OCI-LY1 (cell line): ENCODE measurements at regions not wholly inside any gene's neighbourhood (a gene's known extent, or its start where the extent isn't known, plus 50 kb on each side); places are given as distances from the start of the nearest gene placed in this dataset.

Experiments
- H2AFZ ChIP-seq: fragments of 200-600 bp; sonication (generic), shearing (Covaris generic); 2 replicates; pipeline ENCODE4 v1.6.0; 2014; ENCODE audit warnings: antibody characterized with exemption, mild to moderate bottlenecking, low read length
- H3F3A ChIP-seq: fragments of 200-600 bp; sonication (generic), shearing (Covaris generic); 2 replicates; pipeline ENCODE4 v1.6.0; 2014; ENCODE audit warnings: mild to moderate bottlenecking, antibody characterized with exemption, low read length, moderate library complexity; ENCODE audit not compliant: insufficient read depth
- H3K27ac ChIP-seq: fragments of 200-600 bp; sonication (generic); 2 replicates; pipeline ENCODE4 v1.5.1; 2014; ENCODE audit warnings: low read length, mixed run types, mild to moderate bottlenecking, low read depth; ENCODE audit not compliant: poor library complexity, severe bottlenecking
- H3K27me3 ChIP-seq: fragments of 200-600 bp; sonication (generic); 2 replicates; pipeline ENCODE4 v1.6.0; 2014; ENCODE audit warnings: antibody characterized with exemption, mild to moderate bottlenecking, low read length, moderate library complexity; ENCODE audit not compliant: insufficient read depth
- H3K36me3 ChIP-seq: fragments of 200-600 bp; sonication (generic); 2 replicates; pipeline ENCODE4 v1.6.1; 2014; ENCODE audit warnings: mild to moderate bottlenecking, antibody characterized with exemption, low read length, moderate library complexity, mixed read lengths; ENCODE audit not compliant: insufficient read depth
- H3K4me1 ChIP-seq: fragments of 200-600 bp; sonication (generic); 2 replicates; pipeline ENCODE4 v1.5.1; 2014; ENCODE audit warnings: mild to moderate bottlenecking, low read length, moderate library complexity; ENCODE audit not compliant: insufficient read depth, severe bottlenecking
- H3K4me2 ChIP-seq: fragments of 200-600 bp; sonication (generic), shearing (Covaris generic); 2 replicates; pipeline ENCODE4 v1.6.1; 2014; ENCODE audit warnings: low read length
- H3K4me3 ChIP-seq: fragments of 200-600 bp; sonication (generic); 2 replicates; pipeline ENCODE4 v1.5.1; 2014; ENCODE audit warnings: low read length, low read depth, mild to moderate bottlenecking, mixed read lengths; ENCODE audit not compliant: poor library complexity, severe bottlenecking
- H3K79me2 ChIP-seq: fragments of 200-600 bp; shearing (Covaris generic); 2 replicates; pipeline ENCODE4 v1.6.1; 2016; ENCODE audit warnings: mixed run types, low read length, mixed read lengths; ENCODE audit not compliant: insufficient read depth
- H3K9ac ChIP-seq: fragments of 200-600 bp; sonication (generic), shearing (Covaris generic); 2 replicates; pipeline ENCODE4 v1.6.1; 2014; ENCODE audit warnings: mild to moderate bottlenecking, low read length, mixed read lengths
- H3K9me2 ChIP-seq: fragments of 200-600 bp; sonication (generic), shearing (Covaris generic); 2 replicates; pipeline ENCODE4 v1.6.1; 2014; ENCODE audit warnings: low read depth, mild to moderate bottlenecking, low read length, mixed read lengths
- H3K9me3 ChIP-seq: fragments of 200-600 bp; shearing (Covaris generic); 2 replicates; pipeline ENCODE4 v1.6.1; 2014; ENCODE audit warnings: low read length, mixed read lengths
- H4K20me1 ChIP-seq: fragments of 200-600 bp; sonication (generic), shearing (Covaris generic); 2 replicates; pipeline ENCODE4 v1.6.0; 2016; ENCODE audit warnings: mild to moderate bottlenecking, low read length; ENCODE audit not compliant: insufficient read depth
- EZH2 ChIP-seq: fragments of 200-600 bp; sonication (generic), shearing (Covaris generic); IDR thresholded peaks from 2 replicates; pipeline ENCODE4 v1.8.0; 2017; ENCODE audit warnings: borderline replicate concordance, mixed run types, mild to moderate bottlenecking, antibody characterized with exemption, low read length, moderate library complexity, mixed read lengths
- TF ChIP-seq, protein P1 (sequence below): fragments of 200-600 bp; sonication (generic), shearing (Covaris generic); IDR thresholded peaks from 2 replicates; pipeline ENCODE4 v1.5.1; 2017; ENCODE audit warnings: mild to moderate bottlenecking, antibody characterized with exemption, low read length, moderate library complexity, mixed read lengths

DNA sequence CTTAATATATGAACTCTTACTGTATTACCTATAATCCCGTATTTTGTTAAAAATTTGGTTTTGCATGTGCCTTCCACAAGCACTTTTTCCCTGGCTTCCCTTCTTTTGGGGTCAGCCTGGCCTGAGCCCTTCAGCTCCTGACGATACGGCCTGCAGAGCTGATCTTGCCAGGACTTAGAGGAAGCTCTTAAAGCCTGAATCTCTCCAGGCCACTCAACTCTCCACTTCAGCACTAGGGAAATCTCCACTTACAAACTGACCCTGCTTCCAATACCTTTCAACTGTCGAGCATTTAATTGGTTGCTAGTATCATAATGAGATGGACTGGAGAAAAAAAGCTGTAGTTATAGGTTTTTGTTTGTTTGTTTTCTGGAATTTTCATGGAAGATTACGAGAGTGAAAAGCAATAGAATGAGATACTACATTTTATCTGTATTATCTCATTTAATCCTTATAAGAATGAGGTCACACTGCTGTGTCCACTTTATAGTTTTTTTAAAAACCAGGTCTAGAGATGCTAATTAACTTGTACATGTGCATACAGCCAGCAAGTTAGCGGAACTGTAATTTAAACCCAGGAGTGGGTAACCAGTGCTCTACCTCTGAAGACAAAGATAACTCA is 54.8 kb downstream of the ZBTB38 start:
- H2AFZ ChIP-seq = no peak overlapping the region
- H3K4me1 ChIP-seq = peaks cover 22% of the 10 kb centered on the region
- H3K9me2 ChIP-seq = no peaks in the 10 kb centered on the region
- H3K79me2 ChIP-seq = no peaks in the 10 kb centered on the region
- H3K9ac ChIP-seq = no peak overlapping the region
- H4K20me1 ChIP-seq = no peaks in the 10 kb centered on the region
- no peak overlapping the region for H3K27ac ChIP-seq
- H3K9me3 ChIP-seq = 0 out of 2 replicates have a peak, but pooled peaks cover 3% of the 10 kb centered on the region
- no peak for TF ChIP-seq EZH2
- TF ChIP-seq, protein P1, sequence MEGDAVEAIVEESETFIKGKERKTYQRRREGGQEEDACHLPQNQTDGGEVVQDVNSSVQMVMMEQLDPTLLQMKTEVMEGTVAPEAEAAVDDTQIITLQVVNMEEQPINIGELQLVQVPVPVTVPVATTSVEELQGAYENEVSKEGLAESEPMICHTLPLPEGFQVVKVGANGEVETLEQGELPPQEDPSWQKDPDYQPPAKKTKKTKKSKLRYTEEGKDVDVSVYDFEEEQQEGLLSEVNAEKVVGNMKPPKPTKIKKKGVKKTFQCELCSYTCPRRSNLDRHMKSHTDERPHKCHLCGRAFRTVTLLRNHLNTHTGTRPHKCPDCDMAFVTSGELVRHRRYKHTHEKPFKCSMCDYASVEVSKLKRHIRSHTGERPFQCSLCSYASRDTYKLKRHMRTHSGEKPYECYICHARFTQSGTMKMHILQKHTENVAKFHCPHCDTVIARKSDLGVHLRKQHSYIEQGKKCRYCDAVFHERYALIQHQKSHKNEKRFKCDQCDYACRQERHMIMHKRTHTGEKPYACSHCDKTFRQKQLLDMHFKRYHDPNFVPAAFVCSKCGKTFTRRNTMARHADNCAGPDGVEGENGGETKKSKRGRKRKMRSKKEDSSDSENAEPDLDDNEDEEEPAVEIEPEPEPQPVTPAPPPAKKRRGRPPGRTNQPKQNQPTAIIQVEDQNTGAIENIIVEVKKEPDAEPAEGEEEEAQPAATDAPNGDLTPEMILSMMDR = no peak
- peaks cover 35% of the 10 kb centered on the region for H3K36me3 ChIP-seq
- no peak overlapping the region for H3K4me2 ChIP-seq
- H3K4me3 ChIP-seq = no peak overlapping the region
- no peaks in the 10 kb centered on the region for H3K27me3 ChIP-seq
- H3F3A ChIP-seq = no peaks in the 10 kb centered on the region

DNA sequence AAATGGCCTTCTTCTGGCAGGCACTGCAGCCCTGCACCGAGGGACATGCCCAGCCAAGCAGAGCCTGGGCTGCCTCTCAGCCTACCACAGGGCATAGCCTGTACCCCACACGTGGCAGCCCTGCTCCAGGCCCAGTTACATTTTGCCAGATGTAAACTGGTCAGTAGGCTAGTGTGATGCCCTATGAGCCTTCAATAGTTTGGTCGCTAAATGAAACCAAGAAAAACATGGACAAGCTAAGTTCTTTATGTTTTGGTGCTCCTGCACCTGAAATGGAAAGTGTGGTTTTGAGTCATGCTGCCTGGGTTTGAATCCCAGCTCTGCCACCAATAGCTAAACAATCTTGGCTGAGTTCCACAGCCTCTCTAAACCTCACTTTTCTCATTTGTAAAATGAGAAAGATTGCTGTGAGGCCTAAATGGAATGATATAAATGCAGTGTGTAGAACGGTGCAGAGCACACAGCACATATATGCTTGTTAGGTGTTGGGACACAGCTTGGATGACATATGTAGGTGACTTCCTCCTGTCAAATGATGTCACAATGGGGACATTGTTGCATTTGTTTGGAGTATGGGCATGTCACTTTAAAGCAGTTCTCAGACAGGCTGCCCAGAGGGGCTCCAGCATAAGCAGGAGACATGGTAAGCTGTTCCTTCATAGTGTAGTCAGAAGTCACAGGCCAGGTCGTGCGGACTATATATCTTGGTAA is 57.4 kb downstream of the ZBTB38 start:
- Histone ChIP-seq H3K27me3 (no peaks in the 10 kb centered on the region), H4K20me1 (no peaks in the 10 kb centered on the region), H3K4me3 (no peak overlapping the region), H3K27ac (peak overlapping the region; percentile 46), H3K79me2 (no peaks in the 10 kb centered on the region), H3K9ac (no peak overlapping the region), H3K36me3 (peaks cover 34% of the 10 kb centered on the region), H3K9me3 (no peaks in the 10 kb centered on the region), H3K9me2 (no peaks in the 10 kb centered on the region), H2AFZ (no peak overlapping the region), H3K4me2 (no peak overlapping the region; the same call in 1 of the 2 replicates), H3F3A (no peaks in the 10 kb centered on the region), H3K4me1 (peaks cover 26% of the 10 kb centered on the region)
- TF ChIP-seq, protein P1 = no peak
- TF ChIP-seq EZH2 = no peak

DNA sequence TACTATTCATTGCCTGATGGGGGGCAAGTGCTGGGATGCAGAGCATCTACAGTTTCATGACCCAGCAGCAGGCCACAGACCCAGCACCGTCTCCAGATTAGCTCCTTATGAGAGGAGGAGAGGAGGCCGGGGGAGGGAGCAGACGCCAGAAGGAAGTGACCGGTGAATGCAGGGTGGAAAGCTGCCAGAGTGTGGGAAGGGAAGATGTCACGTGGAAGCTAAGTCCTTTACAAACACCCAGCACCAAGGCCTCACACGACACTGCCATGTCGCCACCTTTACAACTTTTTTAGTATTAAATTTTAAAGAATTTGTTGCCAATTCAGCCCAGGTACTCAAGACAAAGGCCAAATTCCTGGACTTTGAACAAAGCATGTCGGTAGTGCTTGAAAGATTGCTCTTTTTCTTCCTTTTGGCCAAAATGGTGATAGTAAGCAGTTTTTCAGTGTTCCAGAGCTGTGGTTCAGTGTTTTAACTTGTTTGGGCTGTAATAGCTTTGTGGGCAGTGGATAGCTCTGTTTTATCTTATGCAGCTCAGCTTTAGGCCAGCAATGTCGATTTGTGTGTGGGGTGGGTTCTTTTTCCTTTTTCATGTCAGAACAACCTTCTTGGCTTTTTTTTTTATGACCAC is 58.2 kb downstream of the ZBTB38 start:
- Histone ChIP-seq H3K4me3 (no peak overlapping the region), H3F3A (no peaks in the 10 kb centered on the region), H2AFZ (no peak overlapping the region), H3K9me2 (no peaks in the 10 kb centered on the region), H3K36me3 (peaks cover 36% of the 10 kb centered on the region), H3K4me1 (peaks cover 26% of the 10 kb centered on the region), H4K20me1 (no peaks in the 10 kb centered on the region), H3K9ac (no peak overlapping the region), H3K79me2 (no peaks in the 10 kb centered on the region), H3K4me2 (no peak overlapping the region), H3K9me3 (no peaks in the 10 kb centered on the region), H3K27ac (no peak overlapping the region), H3K27me3 (no peaks in the 10 kb centered on the region)
- TF ChIP-seq EZH2 = no peak
- TF ChIP-seq, protein P1 = no peak
